Thyroid gland (tissue), 4 donors: ENCODE measurements at regions not wholly inside any gene's neighbourhood (a gene's known extent, or its start where the extent isn't known, plus 50 kb on each side); places are given as distances from the start of the nearest gene placed in this dataset.

Experiments used
- DNase-seq, 2 donors: peaks; one replicate each; pipeline ENCODE4 v3.0.0-alpha.2; 2019
- H3K27ac ChIP-seq, 3 donors: fragments of 200-600 bp; sonication (generic); 1 replicate in 2 of 3; 2 replicates in 1 of 3; pipeline ENCODE4 v1.5.1; 2016 to 2019; ENCODE audit warnings: mild to moderate bottlenecking in 1 of 3, moderate library complexity in 1 of 3
- H3K27me3 ChIP-seq: fragments of 200-600 bp; sonication (generic); one replicate; pipeline ENCODE4 v1.5.1; 2019
- H3K36me3 ChIP-seq, 2 donors: fragments of 200-600 bp; sonication (generic); one replicate each; pipeline ENCODE4 v1.5.1; 2016 to 2019
- H3K4me1 ChIP-seq, 2 donors: fragments of 200-600 bp; sonication (generic); one replicate each; pipeline ENCODE4 v1.5.1; 2017 to 2019
- H3K4me3 ChIP-seq, 3 donors: fragments of 200-600 bp; sonication (generic); replicated peaks in 1 of 3; 1 replicate in 2 of 3; 2 replicates in 1 of 3; pipeline ENCODE4 v1.5.1; 2016; ENCODE audit warnings: mild to moderate bottlenecking in 1 of 3
- H3K9me3 ChIP-seq: fragments of 200-600 bp; sonication (generic); one replicate; pipeline ENCODE4 v1.5.1; 2017
- CTCF ChIP-seq, 6 experiments: fragments of 200-600 bp in 3 of 6; fragments of 450-650 bp in 3 of 6; sonication (generic) in 3 of 6; IDR thresholded peaks; one replicate each; pipeline ENCODE4 v1.5.1; 2016 to 2019; ENCODE audit warnings: antibody characterized with exemption in 6 of 6, mild to moderate bottlenecking in 2 of 6, inconsistent platforms in 1 of 6, moderate library complexity in 1 of 6
- POLR2A ChIP-seq, 2 donors: fragments of 450-650 bp; IDR thresholded peaks; one replicate each; pipeline ENCODE4 v1.6.1; 2017; ENCODE audit warnings: antibody characterized with exemption in 2 of 2, mild to moderate bottlenecking in 2 of 2, moderate library complexity in 1 of 2
- WGBS, 2 donors: methylation state at CpG; one replicate each; pipeline ENCODE4 v1.1.5; 2017; 5-methylcytosine and 5-hydroxymethylcytosine counted together
- intact Hi-C: fragments of 100-400 bp; cut with DNase I; formaldehyde crosslinking; loops from one replicate; pipeline ENCODE4 v1.15.1; 2023

GRCh38 chr7:21107101-21107500 lies 320.4 kb upstream of the SP8 start:
- intact Hi-C loops: no loop called here
- DNase-seq: no peak
- Histone ChIP-seq H3K27ac (no peak overlapping the region), H3K9me3 (no peaks in the 10 kb centered on the region), H3K4me3 (no peak overlapping the region), H3K27me3 (no peaks in the 10 kb centered on the region), H3K4me1 (peaks cover 0 to 5% of the 10 kb centered on the region in 2 donors), H3K36me3 (no peaks in the 10 kb centered on the region)
- no peak for TF ChIP-seq CTCF (IDR thresholded peaks at IDR 0.05)
- TF ChIP-seq POLR2A (IDR thresholded peaks at IDR 0.05): no peak
- 87 to 93% methylated on average over 4 of the region's 4 CpGs for WGBS, 2 donors

- no peaks in the 10 kb centered on the region for H3K9me3 ChIP-seq
- H3K27ac ChIP-seq: no peak overlapping the region
- H3K27me3 ChIP-seq: no peaks in the 10 kb centered on the region
- peak; percentile 2 to 47 for DNase-seq
- no peak overlapping the region for H3K4me3 ChIP-seq
- H3K4me1 ChIP-seq: peaks cover 0 to 5% of the 10 kb centered on the region in 2 donors
- intact Hi-C loops: no loop called here
- WGBS, 2 donors: 30 to 39% methylated on average over 4 of the region's 4 CpGs
- H3K36me3 ChIP-seq: no peaks in the 10 kb centered on the region
- TF ChIP-seq POLR2A (IDR thresholded peaks at IDR 0.05) (no peak), CTCF (IDR thresholded peaks at IDR 0.05) (no peak)
Observed at GRCh38 chr7:21108182-21108581, 319.7 kb upstream of the SP4 start.

GRCh38 chr7:21113609-21114415 lies 314.1 kb upstream of the SP4 start:
- no peaks in the 10 kb centered on the region for H3K36me3 ChIP-seq
- DNase-seq: no peak
- no peaks in the 10 kb centered on the region for H3K27me3 ChIP-seq
- WGBS, 2 donors: 75 to 76% methylated on average over 5 of the region's 5 CpGs
- H3K9me3 ChIP-seq: no peaks in the 10 kb centered on the region
- TF ChIP-seq CTCF (IDR thresholded peaks at IDR 0.05): no peak
- TF ChIP-seq POLR2A (IDR thresholded peaks at IDR 0.05): no peak
- H3K4me1 ChIP-seq: no peaks in the 10 kb centered on the region
- intact Hi-C loops: no loop called here
- no peak overlapping the region for H3K27ac ChIP-seq
- H3K4me3 ChIP-seq: no peak overlapping the region

- TF ChIP-seq POLR2A (IDR thresholded peaks at IDR 0.05): no peak
- TF ChIP-seq CTCF (IDR thresholded peaks at IDR 0.05): no peak
- intact Hi-C loops: no loop called here
- Histone ChIP-seq H3K9me3 (no peaks in the 10 kb centered on the region), H3K27me3 (no peaks in the 10 kb centered on the region), H3K4me1 (no peaks in the 10 kb centered on the region), H3K4me3 (no peak overlapping the region), H3K27ac (no peak overlapping the region), H3K36me3 (no peaks in the 10 kb centered on the region)
- DNase-seq: no peak
- 71 to 82% methylated on average over 1 of the region's 1 CpG for WGBS, 2 donors
Observed at GRCh38 chr7:21123586-21123985, 304.3 kb upstream of the SP4 start.

- 72 to 76% methylated on average over 6 of the region's 6 CpGs for WGBS, 2 donors
- no peak overlapping the region for H3K27ac ChIP-seq
- intact Hi-C loops: no loop called here
- H3K4me3 ChIP-seq: no peak overlapping the region
- no peaks in the 10 kb centered on the region for H3K9me3 ChIP-seq
- TF ChIP-seq POLR2A (IDR thresholded peaks at IDR 0.05): no peak
- no peak for TF ChIP-seq CTCF (IDR thresholded peaks at IDR 0.05)
- DNase-seq: no peak
- no peaks in the 10 kb centered on the region for H3K36me3 ChIP-seq
- no peaks in the 10 kb centered on the region for H3K27me3 ChIP-seq
- H3K4me1 ChIP-seq: no peaks in the 10 kb centered on the region
Observed at GRCh38 chr7:21125297-21125696, 302.6 kb upstream of the SP4 start.
